G401.6 (cell line): ENCODE measurements at regions not wholly inside any gene's neighbourhood (a gene's known extent, or its start where the extent isn't known, plus 50 kb on each side); places are given as distances from the start of the nearest gene placed in this dataset.
"Not testable (repeated sequence)": the region's sequence is repeated elsewhere in the genome, so short reads cannot be mapped to it uniquely, and the experiment has no call there.

Experiments
- FAIRE-seq: peaks from 2 replicates; lab custom pipeline; 2012; peaks lifted over from hg19 to GRCh38; lab: Jason Lieb, UNC

GRCh38 chr7:145919712-145920111 lies 196.9 kb upstream of the CNTNAP2 start:
- no peak for FAIRE-seq

- FAIRE-seq = no peak
These were observed 199.8 kb upstream of the CNTNAP2 start for GRCh38 chr7:145916776-145917175.

DNA sequence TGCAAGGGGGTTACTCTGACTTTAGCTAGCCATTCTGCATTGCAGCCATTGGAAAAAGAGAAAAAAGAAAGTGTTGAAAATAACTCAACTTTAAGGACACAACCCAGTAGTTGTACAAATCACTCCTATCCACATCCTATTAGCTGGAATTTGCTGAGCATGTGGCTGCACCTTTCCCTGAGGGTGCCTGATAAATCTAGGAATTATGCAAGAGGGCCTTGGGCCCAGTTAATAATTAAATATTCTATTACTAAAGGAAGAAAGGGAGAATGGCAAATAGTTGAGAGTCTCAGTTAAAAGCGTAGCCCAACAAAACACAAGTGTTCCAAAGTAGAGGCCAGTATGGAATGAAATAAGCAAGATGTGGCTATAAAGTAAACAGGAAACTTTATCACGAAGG lies 200.9 kb upstream of the CNTNAP2 start:
- no peak for FAIRE-seq

DNA sequence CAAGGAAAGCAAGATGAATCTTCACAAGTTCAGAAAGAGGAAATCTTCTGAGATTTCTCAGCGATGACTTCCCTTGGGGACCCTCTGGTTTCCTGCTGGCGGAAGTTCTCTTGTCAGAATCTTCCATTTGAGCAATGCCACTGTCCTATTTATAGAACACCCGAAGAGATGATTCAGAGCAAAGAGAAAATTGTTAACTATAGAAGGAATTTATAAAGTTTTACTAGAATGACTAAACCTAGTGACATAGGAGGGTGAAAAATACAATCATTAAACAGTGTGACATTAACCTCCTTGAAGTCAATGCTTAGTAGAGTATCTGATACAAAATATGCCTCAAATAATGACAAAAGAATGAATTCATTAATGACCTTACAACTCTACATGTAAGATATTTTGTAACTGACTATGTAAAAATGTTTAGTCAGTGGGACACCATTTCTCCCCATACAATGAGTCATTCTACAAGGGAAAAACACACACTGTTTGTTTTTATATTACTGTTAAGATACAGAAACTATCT lies 206.5 kb upstream of the CNTNAP2 start:
- FAIRE-seq = no peak

DNA sequence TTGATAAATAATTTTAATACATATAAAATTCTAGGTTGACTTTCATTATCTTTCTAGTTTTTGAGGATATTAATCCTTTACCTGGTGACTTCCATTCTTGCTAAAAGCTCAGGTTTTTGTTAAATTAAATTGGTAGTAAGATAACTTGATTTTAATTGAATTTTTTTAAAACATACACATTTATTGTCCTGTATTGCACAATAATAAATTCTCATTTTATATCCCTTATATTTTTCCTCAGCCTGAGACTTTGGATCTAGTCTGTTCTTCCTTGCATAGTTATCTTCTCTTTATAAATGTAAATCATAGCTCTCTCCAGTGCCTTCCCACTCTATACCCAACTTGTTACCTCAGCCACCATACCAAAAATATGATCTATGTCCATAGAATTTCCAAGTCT lies 212.9 kb upstream of the CNTNAP2 start:
- no peak for FAIRE-seq

- no peak for FAIRE-seq
These were observed 214.5 kb upstream of the CNTNAP2 start for GRCh38 chr7:145902123-145902522.

GRCh38 chr7:145899938-145900337 lies 216.7 kb upstream of the CNTNAP2 start:
- no peak for FAIRE-seq

DNA sequence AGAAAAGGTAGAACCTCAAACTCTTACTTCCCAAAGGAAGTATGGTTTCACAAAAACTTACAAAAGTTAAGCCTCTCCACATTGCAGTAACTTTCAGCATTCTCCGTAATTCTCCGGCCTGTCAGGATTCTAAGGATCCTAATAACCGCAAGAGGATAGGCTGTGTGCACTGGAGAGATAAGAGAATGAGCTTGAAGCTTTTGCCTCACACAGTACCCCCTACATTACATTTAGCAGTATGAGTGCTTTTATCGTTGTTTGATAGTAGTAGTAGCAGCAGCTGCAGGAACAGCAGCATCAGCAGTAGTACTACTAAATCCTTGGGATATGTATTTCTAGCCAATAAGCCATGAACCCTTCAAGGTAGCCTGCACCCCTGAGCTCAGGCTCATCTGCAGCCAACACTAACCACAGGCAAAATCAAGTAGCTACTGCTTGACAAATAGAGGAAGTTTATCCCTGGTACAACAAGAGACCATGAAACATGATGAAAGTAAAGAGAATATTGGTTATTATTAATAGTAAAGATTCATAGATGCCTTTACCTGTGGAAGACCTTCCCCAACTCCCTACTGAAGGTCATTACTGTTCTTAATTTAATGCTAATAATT lies 222.6 kb upstream of the CNTNAP2 start:
- FAIRE-seq = no peak

DNA sequence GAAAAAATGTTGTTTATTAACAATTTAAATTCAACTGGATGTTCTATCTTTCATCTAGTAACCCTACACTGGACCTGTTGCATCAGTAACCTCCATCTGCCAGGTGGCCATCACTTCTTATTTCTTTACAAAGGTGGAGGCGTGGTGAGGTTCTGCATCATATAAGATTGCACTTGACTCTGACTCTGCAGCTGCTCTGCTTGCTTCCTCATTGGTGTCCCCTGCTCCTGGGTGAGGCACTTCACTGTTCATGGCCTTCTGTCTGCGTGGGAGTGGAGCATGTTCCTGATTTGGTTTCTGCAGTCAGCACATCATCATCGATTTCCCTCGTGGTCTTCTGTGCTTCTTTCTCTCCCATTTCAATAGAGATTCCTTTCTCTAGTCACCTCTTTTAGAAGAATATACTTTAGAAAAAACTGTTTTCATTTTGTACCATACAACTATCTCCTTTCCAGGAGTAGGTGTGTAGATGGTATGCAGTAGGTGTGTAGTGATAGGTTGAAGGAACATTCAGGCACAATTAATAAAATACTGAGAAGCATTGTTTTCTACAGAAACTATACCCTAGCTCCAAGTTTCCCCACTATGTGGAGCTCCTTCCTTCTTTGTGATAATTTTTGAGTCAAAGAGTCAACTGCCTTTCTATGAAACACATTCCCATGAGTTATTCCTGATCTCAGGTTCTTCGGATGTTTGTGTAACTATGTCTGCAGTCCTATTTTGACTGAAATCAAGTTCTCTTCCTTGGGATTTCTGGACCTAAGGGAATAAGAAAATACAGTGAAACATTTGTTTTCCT lies 231.7 kb upstream of the CNTNAP2 start:
- FAIRE-seq = no peak

DNA sequence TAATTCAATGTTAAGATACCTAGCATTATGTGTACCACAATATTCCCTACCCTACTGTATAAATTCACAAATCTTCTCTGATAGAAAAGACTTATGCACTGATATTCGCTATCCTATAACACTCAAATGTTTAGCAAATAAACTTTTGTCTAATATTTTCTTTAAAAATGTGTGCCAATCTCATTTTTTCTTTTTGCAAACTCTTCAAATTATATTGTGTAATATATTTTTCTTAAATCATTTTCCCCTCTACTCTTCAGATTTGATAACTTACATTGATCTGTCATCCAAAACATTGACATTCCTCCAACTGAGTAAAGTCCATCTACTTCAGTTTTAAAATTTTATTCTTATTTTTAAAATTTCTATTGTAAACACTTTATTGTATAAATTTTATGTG lies 240.2 kb upstream of the CNTNAP2 start:
- FAIRE-seq = no peak

DNA sequence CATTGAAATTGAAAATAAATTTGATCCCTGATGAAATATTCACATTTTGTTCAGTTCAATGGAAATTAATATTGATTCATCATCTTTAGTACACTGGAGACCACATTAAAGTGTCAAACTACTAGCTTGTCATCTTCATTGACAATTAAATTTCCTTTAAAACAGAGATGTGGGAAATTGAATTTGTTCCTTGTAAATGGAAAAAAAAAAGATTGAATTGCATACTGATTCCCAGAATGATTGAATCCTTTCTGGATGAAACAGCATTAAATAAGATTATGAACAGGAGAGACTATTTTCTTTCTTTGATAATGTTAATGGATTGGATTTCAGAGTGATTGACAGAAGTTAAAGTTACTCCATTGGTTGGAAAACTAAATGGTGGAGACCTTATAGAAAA lies 241.3 kb upstream of the CNTNAP2 start:
- no peak for FAIRE-seq

- FAIRE-seq = no peak
These were observed 247.7 kb upstream of the CNTNAP2 start for GRCh38 chr7:145868935-145869334.

- FAIRE-seq = no peak
These were observed 254.4 kb upstream of the CNTNAP2 start for GRCh38 chr7:145862212-145862611.

- no peak for FAIRE-seq
These were observed 255.8 kb upstream of the CNTNAP2 start for GRCh38 chr7:145860809-145861208.

- no peak for FAIRE-seq
These were observed 266.0 kb upstream of the CNTNAP2 start for GRCh38 chr7:145850636-145851035.

GRCh38 chr7:145848691-145849090 lies 267.9 kb upstream of the CNTNAP2 start:
- FAIRE-seq = no peak

DNA sequence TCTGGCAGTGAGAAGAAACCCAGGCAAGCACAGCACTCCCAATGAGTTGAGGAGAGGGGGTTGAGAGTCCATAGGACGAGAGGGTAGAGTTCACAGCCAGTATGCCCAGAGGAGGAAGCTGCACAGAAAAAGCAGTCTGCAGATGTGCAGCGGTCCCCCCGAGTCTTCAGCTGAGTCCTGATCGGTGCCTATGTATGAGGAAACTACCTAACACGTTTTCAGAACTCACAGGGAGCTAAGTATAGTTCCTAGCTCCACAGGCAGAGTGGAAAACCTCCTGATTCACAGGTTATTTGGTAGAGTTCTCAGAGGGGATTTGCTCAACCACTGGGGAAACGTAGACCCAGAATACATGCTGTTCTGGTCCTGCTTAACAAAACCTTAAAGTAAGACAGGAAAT lies 271.3 kb upstream of the CNTNAP2 start:
- no peak for FAIRE-seq

DNA sequence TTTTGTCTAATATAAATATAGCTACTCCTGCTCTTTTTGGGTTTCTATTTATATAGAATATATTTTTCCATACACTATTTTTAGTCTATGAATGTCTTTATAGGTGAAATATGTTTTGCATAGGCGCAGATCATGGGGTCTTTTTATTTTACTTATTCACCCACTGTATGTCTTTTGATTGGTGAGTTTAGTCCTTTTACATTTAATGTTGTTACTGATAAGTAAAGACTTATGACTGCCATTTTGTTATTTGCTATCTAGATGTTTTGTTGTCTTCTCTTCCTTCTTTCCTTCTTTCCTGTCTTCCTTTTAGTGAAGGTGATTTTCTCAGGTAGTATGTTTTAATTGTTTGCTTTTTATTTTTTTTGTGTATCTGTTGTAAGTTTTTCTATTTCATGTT lies 276.8 kb upstream of the CNTNAP2 start:
- no peak for FAIRE-seq

GRCh38 chr7:145831616-145832206 lies 284.9 kb upstream of the CNTNAP2 start:
- FAIRE-seq = no peak

DNA sequence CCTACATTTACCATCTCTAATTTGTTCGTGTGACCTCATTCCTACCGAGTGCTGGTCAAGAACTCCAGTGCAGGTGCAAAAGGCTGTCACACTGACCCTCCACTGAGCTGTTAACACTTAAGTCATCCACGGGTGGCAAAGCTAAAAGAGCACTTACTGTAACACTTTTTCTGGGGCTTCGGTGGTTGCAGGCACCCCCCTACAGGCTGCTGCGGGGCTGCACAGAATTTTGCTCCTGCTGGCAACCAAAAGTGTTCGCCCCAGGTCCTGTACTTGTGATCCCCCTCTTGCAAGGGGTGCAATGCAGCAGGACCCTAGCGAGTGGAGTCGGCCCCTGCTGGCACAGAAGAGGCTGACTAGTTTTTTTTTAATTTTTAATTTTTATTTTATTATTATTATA lies 298.9 kb upstream of the CNTNAP2 start:
- no peak for FAIRE-seq

DNA sequence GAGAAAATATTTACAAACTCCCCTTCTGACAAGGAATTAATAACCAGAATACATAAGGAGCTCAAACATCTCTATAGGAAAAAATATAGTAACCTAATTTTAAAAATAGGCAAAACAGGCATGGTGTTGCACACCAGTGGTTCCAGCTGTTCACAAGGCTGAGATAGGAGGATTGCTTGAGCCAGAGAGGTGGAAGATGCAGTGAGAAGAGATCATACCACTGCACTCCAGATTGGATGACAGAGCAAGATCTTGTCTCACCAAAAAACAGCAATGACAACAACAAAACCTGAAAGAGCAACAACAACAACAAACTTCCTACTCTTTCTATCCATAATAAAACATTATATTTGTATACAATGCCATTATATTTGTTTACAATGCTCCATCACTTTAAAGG lies 304.4 kb upstream of the CNTNAP2 start:
- no peak for FAIRE-seq

- not testable (repeated sequence) for FAIRE-seq
These were observed 311.1 kb upstream of the CNTNAP2 start for GRCh38 chr7:145805496-145805895.

GRCh38 chr7:145797507-145797906 lies 319.1 kb upstream of the CNTNAP2 start:
- no peak for FAIRE-seq

- no peak for FAIRE-seq
These were observed 321.5 kb upstream of the CNTNAP2 start for GRCh38 chr7:145795132-145795531.
